Stomach (tissue), 4 donors: ENCODE measurements at regions not wholly inside any gene's neighbourhood (a gene's known extent, or its start where the extent isn't known, plus 50 kb on each side); places are given as distances from the start of the nearest gene placed in this dataset.

Experiments used
- EP300 ChIP-seq: sonication (generic); formaldehyde crosslinking; IDR thresholded peaks from one replicate; pipeline ENCODE4 v1.6.1; 2017; ENCODE audit warnings: antibody characterized with exemption
- TF ChIP-seq, protein P1 (sequence below), 7 experiments: fragments of 450-650 bp in 4 of 7; fragments of 200-600 bp in 3 of 7; sonication (generic) in 3 of 7; IDR thresholded peaks; one replicate each; pipeline ENCODE4 v1.5.1; 2016 to 2019; ENCODE audit warnings: antibody characterized with exemption in 7 of 7, control low read depth in 2 of 7, mild to moderate bottlenecking in 1 of 7

DNA sequence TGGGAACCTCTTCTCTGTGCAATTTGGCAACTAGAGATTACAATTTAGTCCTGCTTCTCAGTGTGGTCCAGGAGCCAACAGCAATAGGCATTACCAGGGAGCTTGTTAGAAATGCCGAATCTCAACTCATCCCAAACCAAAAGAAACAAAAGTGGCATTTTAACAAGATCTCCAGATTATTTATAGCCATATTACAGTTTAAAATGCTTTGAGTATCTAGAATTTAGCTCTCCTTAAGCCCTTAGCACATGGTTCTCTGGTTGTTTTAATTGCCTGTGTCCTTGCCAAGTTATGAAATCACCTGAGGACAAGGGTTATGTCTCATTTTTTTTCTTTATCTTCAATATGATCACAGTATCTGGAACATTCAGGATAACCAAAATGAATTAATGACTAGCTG, 51.6 kb upstream of the TAS2R1 start:
- TF ChIP-seq, protein P1, sequence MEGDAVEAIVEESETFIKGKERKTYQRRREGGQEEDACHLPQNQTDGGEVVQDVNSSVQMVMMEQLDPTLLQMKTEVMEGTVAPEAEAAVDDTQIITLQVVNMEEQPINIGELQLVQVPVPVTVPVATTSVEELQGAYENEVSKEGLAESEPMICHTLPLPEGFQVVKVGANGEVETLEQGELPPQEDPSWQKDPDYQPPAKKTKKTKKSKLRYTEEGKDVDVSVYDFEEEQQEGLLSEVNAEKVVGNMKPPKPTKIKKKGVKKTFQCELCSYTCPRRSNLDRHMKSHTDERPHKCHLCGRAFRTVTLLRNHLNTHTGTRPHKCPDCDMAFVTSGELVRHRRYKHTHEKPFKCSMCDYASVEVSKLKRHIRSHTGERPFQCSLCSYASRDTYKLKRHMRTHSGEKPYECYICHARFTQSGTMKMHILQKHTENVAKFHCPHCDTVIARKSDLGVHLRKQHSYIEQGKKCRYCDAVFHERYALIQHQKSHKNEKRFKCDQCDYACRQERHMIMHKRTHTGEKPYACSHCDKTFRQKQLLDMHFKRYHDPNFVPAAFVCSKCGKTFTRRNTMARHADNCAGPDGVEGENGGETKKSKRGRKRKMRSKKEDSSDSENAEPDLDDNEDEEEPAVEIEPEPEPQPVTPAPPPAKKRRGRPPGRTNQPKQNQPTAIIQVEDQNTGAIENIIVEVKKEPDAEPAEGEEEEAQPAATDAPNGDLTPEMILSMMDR (IDR thresholded peaks at IDR 0.05): no peak
- no peak for TF ChIP-seq EP300
